Panc1 (cell line): ENCODE measurements at regions not wholly inside any gene's neighbourhood (a gene's known extent, or its start where the extent isn't known, plus 50 kb on each side); places are given as distances from the start of the nearest gene placed in this dataset.

Experiments
- ATAC-seq: fragments of 200-7000 bp; cut with Tn5 transposase; 2 replicates; pipeline ENCODE4 v1.9.1; 2020; ENCODE audit warnings: mild to moderate bottlenecking, moderate library complexity
- BruUV-seq: library from RNA; stranded (reverse); fragments of 400-500 nt; replicated peaks from 2 replicates; lab custom pipeline; 2021; lab: Mats Ljungman, UMichigan
- CTCF ChIA-PET: fragments of 300-600 bp; sonication (Branson Sonifier 250); formaldehyde crosslinking; loops from one replicate; lab custom pipeline; 2022; ENCODE audit warnings: antibody characterized with exemption; lab: Charles Lee
- POLR2A ChIA-PET: fragments of 300-600 bp; sonication (Branson Sonifier 250); formaldehyde crosslinking; loops from one replicate; lab custom pipeline; 2022; ENCODE audit warnings: antibody characterized with exemption; lab: Charles Lee
- DNase-seq: peaks from one replicate; pipeline ENCODE4 v3.0.0-alpha.2; 2010; ENCODE audit warnings: low read depth, low spot score
- H3K27ac ChIP-seq: 2 replicates; pipeline ENCODE4 v1.5.1; 2011; ENCODE audit warnings: mild to moderate bottlenecking, low read length, inconsistent platforms
- H3K27me3 ChIP-seq: fragments of 200-500 bp; sonication (Bioruptor generic); 2 replicates; pipeline ENCODE4 v1.6.0; 2014; ENCODE audit warnings: low read length, inconsistent platforms; ENCODE audit not compliant: control insufficient read depth, insufficient read depth
- H3K36me3 ChIP-seq: fragments of 200-500 bp; sonication (Bioruptor generic); 2 replicates; pipeline ENCODE4 v1.5.1; 2014; ENCODE audit warnings: inconsistent platforms, mild to moderate bottlenecking, low read length, moderate library complexity; ENCODE audit not compliant: control insufficient read depth, insufficient read depth
- H3K4me1 ChIP-seq: 2 replicates; pipeline ENCODE4 v1.5.1; 2011; ENCODE audit warnings: inconsistent platforms, mild to moderate bottlenecking, low read length, moderate library complexity; ENCODE audit not compliant: control insufficient read depth, insufficient read depth
- H3K4me3 ChIP-seq, 2 experiments: 2 replicates each; pipeline ENCODE4 v1.5.1; 2011 to 2012; ENCODE audit warnings: low read depth in 2 of 2, low read length in 2 of 2, mild to moderate bottlenecking in 2 of 2, inconsistent platforms in 1 of 2, moderate library complexity in 1 of 2
- H3K9me3 ChIP-seq: fragments of 200-500 bp; sonication (Bioruptor generic); 2 replicates; pipeline ENCODE4 v1.5.1; 2014; ENCODE audit warnings: low read depth, mild to moderate bottlenecking, inconsistent platforms, low read length, moderate library complexity; ENCODE audit not compliant: control insufficient read depth, insufficient read depth
- POLR2AphosphoS5 ChIP-seq: IDR thresholded peaks from 2 replicates; pipeline ENCODE4 v1.6.1; 2012; ENCODE audit warnings: mild to moderate bottlenecking, low read depth, low read length, moderate library complexity
- SIN3A ChIP-seq: IDR thresholded peaks from 2 replicates; pipeline ENCODE4 v1.6.1; 2012; ENCODE audit warnings: low read depth, mild to moderate bottlenecking, low read length, moderate library complexity, borderline replicate concordance; ENCODE audit not compliant: insufficient read depth
- TCF7L2 ChIP-seq: IDR thresholded peaks from 2 replicates; pipeline ENCODE4 v1.6.1; 2011; ENCODE audit warnings: mild to moderate bottlenecking, low read depth, low read length, inconsistent platforms
- in situ Hi-C: cut with HindIII; loops from 2 replicates; pipeline ENCODE4 v1.10.0; 2016; ENCODE audit warnings: low sequenced_read_pairs, low pct_unique_long_range_greater_than_20kb
- intact Hi-C: fragments of 100-400 bp; cut with micrococcal nuclease; formaldehyde crosslinking; loops from one replicate; pipeline ENCODE4 v1.10.0; 2022; ENCODE audit not compliant: unreplicated experiment
- TF ChIP-seq, protein P1 (sequence below), 2 experiments: IDR thresholded peaks; 2 replicates each; pipeline ENCODE4 v1.6.1; 2011 to 2012; ENCODE audit warnings: low read depth in 2 of 2, control low read depth in 1 of 2, low read length in 1 of 2, mild to moderate bottlenecking in 1 of 2, moderate library complexity in 1 of 2; ENCODE audit not compliant: insufficient read depth in 1 of 2
- TF ChIP-seq, protein P2 (sequence below): fragments of 450-650 bp; IDR thresholded peaks from 2 replicates; pipeline ENCODE4 v1.5.1; 2017; ENCODE audit warnings: mild to moderate bottlenecking

DNA sequence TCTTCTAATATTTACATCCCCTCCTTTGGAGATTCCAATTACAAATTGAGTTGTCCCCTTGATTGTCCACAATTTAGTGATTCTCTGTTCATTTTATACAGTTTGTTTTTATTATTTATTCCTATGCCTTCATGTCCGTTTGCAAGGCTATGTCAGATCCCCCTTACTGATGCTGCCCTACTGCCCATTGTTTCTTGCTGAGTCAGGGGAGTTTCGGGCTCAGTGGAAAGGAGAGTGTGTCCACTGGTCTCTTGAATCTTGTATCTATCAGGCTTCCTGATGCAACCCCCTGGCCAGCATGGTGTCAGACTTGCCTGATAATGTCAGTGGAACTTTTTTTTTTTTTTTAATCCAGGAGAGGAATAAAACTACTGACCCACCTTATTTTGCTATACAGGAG, 384.4 kb downstream of the CDC14C start:
- no peaks in the 10 kb centered on the region for H3K9me3 ChIP-seq
- H3K4me3 ChIP-seq = no peak overlapping the region
- no peaks in the 10 kb centered on the region for H3K36me3 ChIP-seq
- no peaks in the 10 kb centered on the region for H3K4me1 ChIP-seq
- H3K27ac ChIP-seq = no peak overlapping the region
- TF ChIP-seq TCF7L2 (no peak), POLR2AphosphoS5 (no peak), SIN3A (no peak)
- TF ChIP-seq, protein P1, sequence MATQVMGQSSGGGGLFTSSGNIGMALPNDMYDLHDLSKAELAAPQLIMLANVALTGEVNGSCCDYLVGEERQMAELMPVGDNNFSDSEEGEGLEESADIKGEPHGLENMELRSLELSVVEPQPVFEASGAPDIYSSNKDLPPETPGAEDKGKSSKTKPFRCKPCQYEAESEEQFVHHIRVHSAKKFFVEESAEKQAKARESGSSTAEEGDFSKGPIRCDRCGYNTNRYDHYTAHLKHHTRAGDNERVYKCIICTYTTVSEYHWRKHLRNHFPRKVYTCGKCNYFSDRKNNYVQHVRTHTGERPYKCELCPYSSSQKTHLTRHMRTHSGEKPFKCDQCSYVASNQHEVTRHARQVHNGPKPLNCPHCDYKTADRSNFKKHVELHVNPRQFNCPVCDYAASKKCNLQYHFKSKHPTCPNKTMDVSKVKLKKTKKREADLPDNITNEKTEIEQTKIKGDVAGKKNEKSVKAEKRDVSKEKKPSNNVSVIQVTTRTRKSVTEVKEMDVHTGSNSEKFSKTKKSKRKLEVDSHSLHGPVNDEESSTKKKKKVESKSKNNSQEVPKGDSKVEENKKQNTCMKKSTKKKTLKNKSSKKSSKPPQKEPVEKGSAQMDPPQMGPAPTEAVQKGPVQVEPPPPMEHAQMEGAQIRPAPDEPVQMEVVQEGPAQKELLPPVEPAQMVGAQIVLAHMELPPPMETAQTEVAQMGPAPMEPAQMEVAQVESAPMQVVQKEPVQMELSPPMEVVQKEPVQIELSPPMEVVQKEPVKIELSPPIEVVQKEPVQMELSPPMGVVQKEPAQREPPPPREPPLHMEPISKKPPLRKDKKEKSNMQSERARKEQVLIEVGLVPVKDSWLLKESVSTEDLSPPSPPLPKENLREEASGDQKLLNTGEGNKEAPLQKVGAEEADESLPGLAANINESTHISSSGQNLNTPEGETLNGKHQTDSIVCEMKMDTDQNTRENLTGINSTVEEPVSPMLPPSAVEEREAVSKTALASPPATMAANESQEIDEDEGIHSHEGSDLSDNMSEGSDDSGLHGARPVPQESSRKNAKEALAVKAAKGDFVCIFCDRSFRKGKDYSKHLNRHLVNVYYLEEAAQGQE (IDR thresholded peaks at IDR 0.05; ENCODE audit: insufficient read depth in 1 of 2, low read depth in 2 of 2, low read length in 1 of 2) = no peak
- TF ChIP-seq, protein P2, sequence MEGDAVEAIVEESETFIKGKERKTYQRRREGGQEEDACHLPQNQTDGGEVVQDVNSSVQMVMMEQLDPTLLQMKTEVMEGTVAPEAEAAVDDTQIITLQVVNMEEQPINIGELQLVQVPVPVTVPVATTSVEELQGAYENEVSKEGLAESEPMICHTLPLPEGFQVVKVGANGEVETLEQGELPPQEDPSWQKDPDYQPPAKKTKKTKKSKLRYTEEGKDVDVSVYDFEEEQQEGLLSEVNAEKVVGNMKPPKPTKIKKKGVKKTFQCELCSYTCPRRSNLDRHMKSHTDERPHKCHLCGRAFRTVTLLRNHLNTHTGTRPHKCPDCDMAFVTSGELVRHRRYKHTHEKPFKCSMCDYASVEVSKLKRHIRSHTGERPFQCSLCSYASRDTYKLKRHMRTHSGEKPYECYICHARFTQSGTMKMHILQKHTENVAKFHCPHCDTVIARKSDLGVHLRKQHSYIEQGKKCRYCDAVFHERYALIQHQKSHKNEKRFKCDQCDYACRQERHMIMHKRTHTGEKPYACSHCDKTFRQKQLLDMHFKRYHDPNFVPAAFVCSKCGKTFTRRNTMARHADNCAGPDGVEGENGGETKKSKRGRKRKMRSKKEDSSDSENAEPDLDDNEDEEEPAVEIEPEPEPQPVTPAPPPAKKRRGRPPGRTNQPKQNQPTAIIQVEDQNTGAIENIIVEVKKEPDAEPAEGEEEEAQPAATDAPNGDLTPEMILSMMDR = no peak
- POLR2A ChIA-PET = no interaction called here
- no peaks in the 10 kb centered on the region for H3K27me3 ChIP-seq
- DNase-seq = no peak
- intact Hi-C loops = no loop called here
- in situ Hi-C loops = no loop called here
- CTCF ChIA-PET = no interaction called here
- no peak for ATAC-seq
- no TSS peak for BruUV-seq

DNA sequence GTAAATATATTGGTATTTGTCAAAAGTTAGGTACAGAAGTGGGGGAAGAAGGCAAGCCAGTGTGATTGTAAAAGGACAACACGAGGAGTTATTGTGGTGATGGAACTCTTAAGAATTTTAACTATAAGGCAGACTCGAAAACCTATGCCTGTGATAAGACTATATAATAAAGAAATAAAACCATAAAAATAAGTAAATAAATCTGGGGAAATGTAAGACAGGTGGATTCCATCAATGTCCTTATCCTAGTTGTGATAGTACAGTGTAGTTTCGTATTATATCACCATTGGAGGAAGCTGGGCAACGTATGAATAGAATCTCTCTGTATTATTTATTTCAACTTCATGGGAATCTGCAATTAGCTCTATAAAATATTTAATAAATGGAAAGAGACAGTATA, 395.7 kb downstream of the CDC14C start:
- POLR2A ChIA-PET = no interaction called here

More for the DNA sequence above, 395.7 kb downstream of the CDC14C start:
- no TSS peak for BruUV-seq
- Histone ChIP-seq H3K36me3 (no peaks in the 10 kb centered on the region), H3K27ac (no peak overlapping the region), H3K9me3 (no peaks in the 10 kb centered on the region; the same call in 1 of the 2 replicates), H3K4me3 (no peak overlapping the region), H3K4me1 (no peaks in the 10 kb centered on the region), H3K27me3 (no peaks in the 10 kb centered on the region)
- intact Hi-C loops (no loop called here), in situ Hi-C loops (no loop called here)
- no peak for TF ChIP-seq POLR2AphosphoS5
- TF ChIP-seq, protein P1 (IDR thresholded peaks at IDR 0.05; ENCODE audit: insufficient read depth in 1 of 2, low read depth in 2 of 2, low read length in 1 of 2) = no peak
- TF ChIP-seq TCF7L2 = no peak
- no peak for TF ChIP-seq SIN3A
- TF ChIP-seq, protein P2 = no peak
- DNase-seq (no peak), ATAC-seq (no peak)
- CTCF ChIA-PET = no interaction called here
